HEK293 (cell line): ENCODE measurements at regions not wholly inside any gene's neighbourhood (a gene's known extent, or its start where the extent isn't known, plus 50 kb on each side); places are given as distances from the start of the nearest gene placed in this dataset.

ENCODE experiments used
- CTCF ChIA-PET: fragments of 350-600 bp; formaldehyde crosslinking; extraction: SDS; loops from one replicate; lab custom pipeline; 2021; ENCODE audit warnings: antibody characterized with exemption; lab: Yijun Ruan, JAX
- POLR2A ChIA-PET: fragments of 300-600 bp; formaldehyde crosslinking; extraction: SDS; loops from one replicate; lab custom pipeline; 2020; ENCODE audit warnings: antibody characterized with exemption, inconsistent platforms; lab: Yijun Ruan, JAX
- H3K27ac ChIP-seq: fragments of 200-500 bp; sonication (Bioruptor generic); 2 replicates; pipeline ENCODE4 v1.5.1; 2014; ENCODE audit warnings: low read depth, low read length, control low read depth, inconsistent platforms; ENCODE audit errors: extremely low read depth
- H3K36me3 ChIP-seq, 2 experiments: fragments of 200-500 bp in 1 of 2; sonication (Bioruptor generic) in 1 of 2; 1 replicate in 1 of 2; 2 replicates in 1 of 2; pipeline ENCODE4 v1.5.1; 2014 to 2017; ENCODE audit warnings: inconsistent platforms in 2 of 2, low read length in 2 of 2; ENCODE audit not compliant: control insufficient read depth in 2 of 2, insufficient read depth in 1 of 2
- H3K4me1 ChIP-seq: fragments of 200-500 bp; sonication (Bioruptor generic); 2 replicates; pipeline ENCODE4 v1.5.1; 2014; ENCODE audit warnings: mild to moderate bottlenecking, low read length, inconsistent platforms; ENCODE audit not compliant: control insufficient read depth, insufficient read depth
- H3K4me3 ChIP-seq: 2 replicates; pipeline ENCODE4 v1.5.1; 2011; ENCODE audit warnings: low read depth, mild to moderate bottlenecking, control low read depth, low read length, moderate library complexity
- H3K9me3 ChIP-seq: fragments of 200-500 bp; sonication (Bioruptor generic); 2 replicates; pipeline ENCODE4 v1.5.1; 2014; ENCODE audit warnings: low read depth, low read length, inconsistent platforms; ENCODE audit not compliant: control insufficient read depth, insufficient read depth
- BCL11A ChIP-seq: fragments of 450-650 bp; formaldehyde crosslinking; IDR thresholded peaks from 2 replicates; pipeline ENCODE4 v1.5.1; 2016; ENCODE audit warnings: low read depth, missing biosample characterization, missing genetic modification characterization
- GLIS2 ChIP-seq: fragments of 450-650 bp; formaldehyde crosslinking; IDR thresholded peaks from 2 replicates; pipeline ENCODE4 v1.5.1; 2016; ENCODE audit warnings: missing biosample characterization, missing genetic modification characterization
- HOXD13 ChIP-seq: sonication (generic); formaldehyde crosslinking; IDR thresholded peaks from 2 replicates; pipeline ENCODE4 v1.8.0; 2022; ENCODE audit warnings: missing genetic modification reagents, borderline replicate concordance
- KLF1 ChIP-seq: fragments of 450-650 bp; formaldehyde crosslinking; IDR thresholded peaks from 2 replicates; pipeline ENCODE4 v1.5.1; 2016; ENCODE audit warnings: missing biosample characterization, missing genetic modification characterization
- ZBTB21 ChIP-seq: fragments of 450-650 bp; formaldehyde crosslinking; IDR thresholded peaks from 2 replicates; pipeline ENCODE4 v1.5.1; 2017; ENCODE audit warnings: missing biosample characterization, missing genetic modification characterization
- ZBTB8A ChIP-seq: fragments of 450-650 bp; formaldehyde crosslinking; IDR thresholded peaks from 2 replicates; pipeline ENCODE4 v1.5.1; 2016; ENCODE audit warnings: missing biosample characterization, missing genetic modification characterization
- ZNF132 ChIP-seq: fragments of 450-650 bp; formaldehyde crosslinking; IDR thresholded peaks from 2 replicates; pipeline ENCODE4 v1.5.1; 2017; ENCODE audit warnings: missing biosample characterization, missing genetic modification characterization, borderline replicate concordance
- ZNF416 ChIP-seq: fragments of 450-650 bp; formaldehyde crosslinking; IDR thresholded peaks from 2 replicates; pipeline ENCODE4 v1.5.1; 2016; ENCODE audit warnings: missing biosample characterization, missing genetic modification characterization
- ZNF433 ChIP-seq: fragments of 450-650 bp; formaldehyde crosslinking; IDR thresholded peaks from 2 replicates; pipeline ENCODE4 v1.5.1; 2016; ENCODE audit warnings: missing biosample characterization, missing genetic modification characterization, low read depth
- ZNF623 ChIP-seq: fragments of 450-650 bp; formaldehyde crosslinking; IDR thresholded peaks from 2 replicates; pipeline ENCODE4 v1.5.1; 2016; ENCODE audit warnings: missing biosample characterization, missing genetic modification characterization
- TF ChIP-seq, protein P1 (sequence below): fragments of 450-650 bp; formaldehyde crosslinking; IDR thresholded peaks from 2 replicates; pipeline ENCODE4 v1.5.1; 2016; ENCODE audit warnings: missing biosample characterization, missing genetic modification characterization
- TF ChIP-seq, protein P2 (sequence below): fragments of 450-650 bp; formaldehyde crosslinking; IDR thresholded peaks from 2 replicates; pipeline ENCODE4 v1.5.1; 2017; ENCODE audit warnings: missing biosample characterization, missing genetic modification characterization
- TF ChIP-seq, protein P3 (sequence below): fragments of 450-650 bp; formaldehyde crosslinking; IDR thresholded peaks from 2 replicates; pipeline ENCODE4 v1.5.1; 2017; ENCODE audit warnings: missing biosample characterization, missing genetic modification characterization
- TF ChIP-seq, protein P4 (sequence below): fragments of 450-650 bp; formaldehyde crosslinking; IDR thresholded peaks from 2 replicates; pipeline ENCODE4 v1.5.1; 2016; ENCODE audit warnings: missing biosample characterization, missing genetic modification characterization
- TF ChIP-seq, protein P5 (sequence below): fragments of 450-650 bp; IDR thresholded peaks from 2 replicates; pipeline ENCODE4 v1.5.1; 2018; ENCODE audit warnings: missing biosample characterization, mild to moderate bottlenecking, missing genetic modification characterization
- TF ChIP-seq, protein P6 (sequence below): fragments of 450-650 bp; formaldehyde crosslinking; IDR thresholded peaks from 2 replicates; pipeline ENCODE4 v1.5.1; 2016; ENCODE audit warnings: missing biosample characterization, missing genetic modification characterization
- TF ChIP-seq, protein P7 (sequence below): fragments of 450-650 bp; formaldehyde crosslinking; IDR thresholded peaks from 2 replicates; pipeline ENCODE4 v1.5.1; 2017; ENCODE audit warnings: missing biosample characterization, mild to moderate bottlenecking, missing genetic modification characterization, moderate library complexity

DNA sequence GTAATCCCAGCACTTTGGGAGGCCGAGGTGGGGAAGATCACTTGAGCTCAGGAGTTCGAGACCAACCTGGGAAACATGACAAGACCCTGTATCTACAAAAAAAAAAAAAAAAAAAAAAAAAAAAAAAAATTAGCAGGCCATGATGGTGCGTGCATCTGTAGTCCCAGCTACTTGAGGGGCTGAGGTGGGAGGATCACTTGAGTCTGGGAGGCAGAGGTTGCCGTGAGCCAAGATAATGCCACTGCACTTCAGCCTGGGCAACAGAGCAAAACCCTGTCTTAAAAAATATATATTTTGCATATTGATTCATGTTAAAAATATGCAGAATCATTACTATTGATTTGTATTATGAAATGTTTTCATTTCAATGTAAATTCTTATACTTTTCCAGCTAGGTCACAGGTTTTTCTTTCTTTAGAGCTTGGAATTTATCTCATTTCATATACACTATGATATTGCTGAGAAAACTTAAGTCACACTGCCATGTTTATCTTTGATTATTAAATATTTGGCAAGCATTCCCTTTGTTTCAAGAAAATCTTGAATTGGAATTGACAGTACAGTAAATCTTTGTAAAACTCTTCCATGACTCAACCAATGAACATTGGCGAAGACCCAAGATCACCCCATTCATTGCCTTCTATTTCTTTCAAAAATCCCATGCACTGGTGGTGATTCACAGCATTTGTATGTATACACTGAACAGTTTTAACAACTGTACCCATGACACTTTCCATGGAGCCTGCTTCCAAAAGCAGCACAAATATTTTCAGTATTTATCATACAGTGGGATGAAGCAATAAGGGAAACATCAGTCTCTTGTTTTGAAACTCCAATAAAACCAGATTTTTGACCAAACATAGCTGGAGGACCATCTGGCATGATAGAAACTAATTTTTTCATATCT lies 83.5 kb upstream of the TNRC6A start:
- Histone ChIP-seq H3K4me1 (no peaks in the 10 kb centered on the region), H3K36me3 (no peaks in the 10 kb centered on the region), H3K9me3 (no peaks in the 10 kb centered on the region), H3K4me3 (no peak overlapping the region), H3K27ac (no peak overlapping the region)
- ChIA-PET POLR2A (no interaction called here), CTCF (interaction anchor here (1.0 kb wide), 1 partner anchor 23 kb away, joined by 3 read pairs; no protein-coding TSS in a partner anchor)
- TF ChIP-seq ZNF132 (tag by site-specific recombination) (no peak), GLIS2 (tag by site-specific recombination) (no peak)
- TF ChIP-seq, protein P1, sequence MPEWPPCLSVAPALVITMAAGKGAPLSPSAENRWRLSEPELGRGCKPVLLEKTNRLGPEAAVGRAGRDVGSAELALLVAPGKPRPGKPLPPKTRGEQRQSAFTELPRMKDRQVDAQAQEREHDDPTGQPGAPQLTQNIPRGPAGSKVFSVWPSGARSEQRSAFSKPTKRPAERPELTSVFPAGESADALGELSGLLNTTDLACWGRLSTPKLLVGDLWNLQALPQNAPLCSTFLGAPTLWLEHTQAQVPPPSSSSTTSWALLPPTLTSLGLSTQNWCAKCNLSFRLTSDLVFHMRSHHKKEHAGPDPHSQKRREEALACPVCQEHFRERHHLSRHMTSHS (tag by site-specific recombination): no peak
- TF ChIP-seq, protein P2, sequence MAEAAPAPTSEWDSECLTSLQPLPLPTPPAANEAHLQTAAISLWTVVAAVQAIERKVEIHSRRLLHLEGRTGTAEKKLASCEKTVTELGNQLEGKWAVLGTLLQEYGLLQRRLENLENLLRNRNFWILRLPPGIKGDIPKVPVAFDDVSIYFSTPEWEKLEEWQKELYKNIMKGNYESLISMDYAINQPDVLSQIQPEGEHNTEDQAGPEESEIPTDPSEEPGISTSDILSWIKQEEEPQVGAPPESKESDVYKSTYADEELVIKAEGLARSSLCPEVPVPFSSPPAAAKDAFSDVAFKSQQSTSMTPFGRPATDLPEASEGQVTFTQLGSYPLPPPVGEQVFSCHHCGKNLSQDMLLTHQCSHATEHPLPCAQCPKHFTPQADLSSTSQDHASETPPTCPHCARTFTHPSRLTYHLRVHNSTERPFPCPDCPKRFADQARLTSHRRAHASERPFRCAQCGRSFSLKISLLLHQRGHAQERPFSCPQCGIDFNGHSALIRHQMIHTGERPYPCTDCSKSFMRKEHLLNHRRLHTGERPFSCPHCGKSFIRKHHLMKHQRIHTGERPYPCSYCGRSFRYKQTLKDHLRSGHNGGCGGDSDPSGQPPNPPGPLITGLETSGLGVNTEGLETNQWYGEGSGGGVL (tag by site-specific recombination): no peak
- TF ChIP-seq, protein P3, sequence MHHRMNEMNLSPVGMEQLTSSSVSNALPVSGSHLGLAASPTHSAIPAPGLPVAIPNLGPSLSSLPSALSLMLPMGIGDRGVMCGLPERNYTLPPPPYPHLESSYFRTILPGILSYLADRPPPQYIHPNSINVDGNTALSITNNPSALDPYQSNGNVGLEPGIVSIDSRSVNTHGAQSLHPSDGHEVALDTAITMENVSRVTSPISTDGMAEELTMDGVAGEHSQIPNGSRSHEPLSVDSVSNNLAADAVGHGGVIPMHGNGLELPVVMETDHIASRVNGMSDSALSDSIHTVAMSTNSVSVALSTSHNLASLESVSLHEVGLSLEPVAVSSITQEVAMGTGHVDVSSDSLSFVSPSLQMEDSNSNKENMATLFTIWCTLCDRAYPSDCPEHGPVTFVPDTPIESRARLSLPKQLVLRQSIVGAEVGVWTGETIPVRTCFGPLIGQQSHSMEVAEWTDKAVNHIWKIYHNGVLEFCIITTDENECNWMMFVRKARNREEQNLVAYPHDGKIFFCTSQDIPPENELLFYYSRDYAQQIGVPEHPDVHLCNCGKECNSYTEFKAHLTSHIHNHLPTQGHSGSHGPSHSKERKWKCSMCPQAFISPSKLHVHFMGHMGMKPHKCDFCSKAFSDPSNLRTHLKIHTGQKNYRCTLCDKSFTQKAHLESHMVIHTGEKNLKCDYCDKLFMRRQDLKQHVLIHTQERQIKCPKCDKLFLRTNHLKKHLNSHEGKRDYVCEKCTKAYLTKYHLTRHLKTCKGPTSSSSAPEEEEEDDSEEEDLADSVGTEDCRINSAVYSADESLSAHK (tag by site-specific recombination): no peak

DNA sequence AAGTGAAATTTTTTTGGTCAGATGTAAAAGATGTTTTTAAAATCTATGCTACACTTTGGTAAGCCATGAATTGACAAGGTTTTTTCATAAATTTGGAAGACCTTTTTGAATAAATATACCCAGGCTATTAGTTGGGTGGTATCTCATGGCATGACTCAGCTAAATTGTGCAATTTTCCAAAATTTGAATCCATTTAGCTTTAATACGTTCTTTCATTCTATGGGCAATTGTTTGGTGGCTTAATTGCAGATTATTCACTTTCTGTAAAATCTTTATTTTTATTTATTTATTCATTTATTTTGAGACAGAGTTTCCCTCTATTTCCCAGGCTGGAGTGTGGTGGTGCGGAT lies 82.8 kb upstream of the TNRC6A start:
- no peak overlapping the region for H3K4me3 ChIP-seq
- no peak overlapping the region for H3K27ac ChIP-seq
- ChIA-PET POLR2A (no interaction called here), CTCF (interaction anchor here (0.7 kb wide), 1 partner anchor 153 kb away, joined by 3 read pairs; no protein-coding TSS in a partner anchor)
- no peaks in the 10 kb centered on the region for H3K4me1 ChIP-seq
- H3K36me3 ChIP-seq: no peaks in the 10 kb centered on the region
- no peaks in the 10 kb centered on the region for H3K9me3 ChIP-seq
- TF ChIP-seq, protein P4, sequence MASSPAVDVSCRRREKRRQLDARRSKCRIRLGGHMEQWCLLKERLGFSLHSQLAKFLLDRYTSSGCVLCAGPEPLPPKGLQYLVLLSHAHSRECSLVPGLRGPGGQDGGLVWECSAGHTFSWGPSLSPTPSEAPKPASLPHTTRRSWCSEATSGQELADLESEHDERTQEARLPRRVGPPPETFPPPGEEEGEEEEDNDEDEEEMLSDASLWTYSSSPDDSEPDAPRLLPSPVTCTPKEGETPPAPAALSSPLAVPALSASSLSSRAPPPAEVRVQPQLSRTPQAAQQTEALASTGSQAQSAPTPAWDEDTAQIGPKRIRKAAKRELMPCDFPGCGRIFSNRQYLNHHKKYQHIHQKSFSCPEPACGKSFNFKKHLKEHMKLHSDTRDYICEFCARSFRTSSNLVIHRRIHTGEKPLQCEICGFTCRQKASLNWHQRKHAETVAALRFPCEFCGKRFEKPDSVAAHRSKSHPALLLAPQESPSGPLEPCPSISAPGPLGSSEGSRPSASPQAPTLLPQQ: no peak
- TF ChIP-seq KLF1 (tag by site-specific recombination) (no peak), ZNF416 (tag by site-specific recombination) (no peak), BCL11A (tag by site-specific recombination) (no peak), ZNF433 (tag by site-specific recombination) (no peak), ZNF623 (tag by site-specific recombination) (no peak), ZBTB8A (tag by site-specific recombination) (no peak), ZBTB21 (tag by site-specific recombination) (no peak), HOXD13 (CRISPR knock-in tag) (no peak)
- TF ChIP-seq, protein P5, sequence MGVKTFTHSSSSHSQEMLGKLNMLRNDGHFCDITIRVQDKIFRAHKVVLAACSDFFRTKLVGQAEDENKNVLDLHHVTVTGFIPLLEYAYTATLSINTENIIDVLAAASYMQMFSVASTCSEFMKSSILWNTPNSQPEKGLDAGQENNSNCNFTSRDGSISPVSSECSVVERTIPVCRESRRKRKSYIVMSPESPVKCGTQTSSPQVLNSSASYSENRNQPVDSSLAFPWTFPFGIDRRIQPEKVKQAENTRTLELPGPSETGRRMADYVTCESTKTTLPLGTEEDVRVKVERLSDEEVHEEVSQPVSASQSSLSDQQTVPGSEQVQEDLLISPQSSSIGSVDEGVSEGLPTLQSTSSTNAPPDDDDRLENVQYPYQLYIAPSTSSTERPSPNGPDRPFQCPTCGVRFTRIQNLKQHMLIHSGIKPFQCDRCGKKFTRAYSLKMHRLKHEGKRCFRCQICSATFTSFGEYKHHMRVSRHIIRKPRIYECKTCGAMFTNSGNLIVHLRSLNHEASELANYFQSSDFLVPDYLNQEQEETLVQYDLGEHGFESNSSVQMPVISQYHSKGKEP (tag by site-specific recombination): no peak
- TF ChIP-seq, protein P6, sequence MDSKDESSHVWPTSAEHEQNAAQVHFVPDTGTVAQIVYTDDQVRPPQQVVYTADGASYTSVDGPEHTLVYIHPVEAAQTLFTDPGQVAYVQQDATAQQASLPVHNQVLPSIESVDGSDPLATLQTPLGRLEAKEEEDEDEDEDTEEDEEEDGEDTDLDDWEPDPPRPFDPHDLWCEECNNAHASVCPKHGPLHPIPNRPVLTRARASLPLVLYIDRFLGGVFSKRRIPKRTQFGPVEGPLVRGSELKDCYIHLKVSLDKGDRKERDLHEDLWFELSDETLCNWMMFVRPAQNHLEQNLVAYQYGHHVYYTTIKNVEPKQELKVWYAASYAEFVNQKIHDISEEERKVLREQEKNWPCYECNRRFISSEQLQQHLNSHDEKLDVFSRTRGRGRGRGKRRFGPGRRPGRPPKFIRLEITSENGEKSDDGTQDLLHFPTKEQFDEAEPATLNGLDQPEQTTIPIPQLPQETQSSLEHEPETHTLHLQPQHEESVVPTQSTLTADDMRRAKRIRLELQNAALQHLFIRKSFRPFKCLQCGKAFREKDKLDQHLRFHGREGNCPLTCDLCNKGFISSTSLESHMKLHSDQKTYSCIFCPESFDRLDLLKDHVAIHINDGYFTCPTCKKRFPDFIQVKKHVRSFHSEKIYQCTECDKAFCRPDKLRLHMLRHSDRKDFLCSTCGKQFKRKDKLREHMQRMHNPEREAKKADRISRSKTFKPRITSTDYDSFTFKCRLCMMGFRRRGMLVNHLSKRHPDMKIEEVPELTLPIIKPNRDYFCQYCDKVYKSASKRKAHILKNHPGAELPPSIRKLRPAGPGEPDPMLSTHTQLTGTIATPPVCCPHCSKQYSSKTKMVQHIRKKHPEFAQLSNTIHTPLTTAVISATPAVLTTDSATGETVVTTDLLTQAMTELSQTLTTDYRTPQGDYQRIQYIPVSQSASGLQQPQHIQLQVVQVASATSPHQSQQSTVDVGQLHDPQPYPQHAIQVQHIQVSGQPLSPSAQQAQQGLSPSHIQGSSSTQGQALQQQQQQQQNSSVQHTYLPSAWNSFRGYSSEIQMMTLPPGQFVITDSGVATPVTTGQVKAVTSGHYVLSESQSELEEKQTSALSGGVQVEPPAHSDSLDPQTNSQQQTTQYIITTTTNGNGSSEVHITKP (tag by site-specific recombination): no peak
- TF ChIP-seq, protein P7, sequence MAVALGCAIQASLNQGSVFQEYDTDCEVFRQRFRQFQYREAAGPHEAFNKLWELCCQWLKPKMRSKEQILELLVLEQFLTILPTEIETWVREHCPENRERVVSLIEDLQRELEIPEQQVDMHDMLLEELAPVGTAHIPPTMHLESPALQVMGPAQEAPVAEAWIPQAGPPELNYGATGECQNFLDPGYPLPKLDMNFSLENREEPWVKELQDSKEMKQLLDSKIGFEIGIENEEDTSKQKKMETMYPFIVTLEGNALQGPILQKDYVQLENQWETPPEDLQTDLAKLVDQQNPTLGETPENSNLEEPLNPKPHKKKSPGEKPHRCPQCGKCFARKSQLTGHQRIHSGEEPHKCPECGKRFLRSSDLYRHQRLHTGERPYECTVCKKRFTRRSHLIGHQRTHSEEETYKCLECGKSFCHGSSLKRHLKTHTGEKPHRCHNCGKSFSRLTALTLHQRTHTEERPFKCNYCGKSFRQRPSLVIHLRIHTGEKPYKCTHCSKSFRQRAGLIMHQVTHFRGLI (tag by site-specific recombination): no peak
